ENCODE measurements at regions not wholly inside any gene's neighbourhood (a gene's known extent, or its start where the extent isn't known, plus 50 kb on each side); places are given as distances from the start of the nearest gene placed in this dataset.
"Not testable (repeated sequence)": the region's sequence is repeated elsewhere in the genome, so short reads cannot be mapped to it uniquely, and the experiment has no call there.

GRCh38 chr5:164498438-164498837 is 993.0 kb downstream of the MAT2B start:
- H3K9ac ChIP-seq (ENCODE audit: low read depth in 1 of 2, low read length in 2 of 2) = no peak overlapping the region
- no peak overlapping the region for H3K27ac ChIP-seq (ENCODE audit: low read depth in 2 of 2, low read length in 2 of 2)
- H3K4me3 ChIP-seq (ENCODE audit: low read length in 2 of 2) = no peak overlapping the region

GRCh38 chr5:164500856-164501255 is 995.4 kb downstream of the MAT2B start:
- H3K9ac ChIP-seq (ENCODE audit: low read depth in 1 of 2, low read length in 2 of 2) = no peak overlapping the region
- H3K9me3 ChIP-seq (ENCODE audit: control insufficient read depth in 2 of 2, low read length in 2 of 2) = no peaks in the 10 kb centered on the region
- H3K4me3 ChIP-seq (ENCODE audit: low read length in 2 of 2) = no peak overlapping the region
- no peak overlapping the region for H3K27ac ChIP-seq (ENCODE audit: low read depth in 2 of 2, low read length in 2 of 2)
- H3K27me3 ChIP-seq (ENCODE audit: control insufficient read depth in 2 of 2, insufficient read depth in 2 of 2, low read length in 2 of 2) = no peaks in the 10 kb centered on the region
- H3K4me1 ChIP-seq (ENCODE audit: control insufficient read depth in 2 of 2, insufficient read depth in 2 of 2, low read length in 2 of 2) = no peaks in the 10 kb centered on the region
- H3K36me3 ChIP-seq (ENCODE audit: control insufficient read depth in 2 of 2, insufficient read depth in 2 of 2, low read length in 2 of 2) = no peaks in the 10 kb centered on the region

More at GRCh38 chr5:164498438-164498837, 993.0 kb downstream of the MAT2B start:
- Histone ChIP-seq H3K9me3 (ENCODE audit: control insufficient read depth in 2 of 2, low read length in 2 of 2) (no peaks in the 10 kb centered on the region), H3K4me1 (ENCODE audit: control insufficient read depth in 2 of 2, insufficient read depth in 2 of 2, low read length in 2 of 2) (no peaks in the 10 kb centered on the region), H3K27me3 (ENCODE audit: control insufficient read depth in 2 of 2, insufficient read depth in 2 of 2, low read length in 2 of 2) (no peaks in the 10 kb centered on the region), H3K36me3 (ENCODE audit: control insufficient read depth in 2 of 2, insufficient read depth in 2 of 2, low read length in 2 of 2) (no peaks in the 10 kb centered on the region)

- Histone ChIP-seq H3K36me3 (ENCODE audit: control insufficient read depth in 2 of 2, insufficient read depth in 2 of 2, low read length in 2 of 2) (no peaks in the 10 kb centered on the region), H3K27me3 (ENCODE audit: control insufficient read depth in 2 of 2, insufficient read depth in 2 of 2, low read length in 2 of 2) (no peaks in the 10 kb centered on the region), H3K4me3 (ENCODE audit: low read length in 2 of 2) (no peak overlapping the region), H3K4me1 (ENCODE audit: control insufficient read depth in 2 of 2, insufficient read depth in 2 of 2, low read length in 2 of 2) (no peaks in the 10 kb centered on the region), H3K27ac (ENCODE audit: low read depth in 2 of 2, low read length in 2 of 2) (no peak overlapping the region), H3K9me3 (ENCODE audit: control insufficient read depth in 2 of 2, low read length in 2 of 2) (no peaks in the 10 kb centered on the region), H3K9ac (ENCODE audit: low read depth in 1 of 2, low read length in 2 of 2) (no peak overlapping the region)
Measured at GRCh38 chr5:164501344-164501743, 995.9 kb downstream of the MAT2B start.

- H3K9ac ChIP-seq (ENCODE audit: low read depth in 1 of 2, low read length in 2 of 2) = no peak overlapping the region
Measured at GRCh38 chr5:164504141-164504772, 998.8 kb downstream of the MAT2B start.

GRCh38 chr5:164505791-164506190 is 1000.4 kb downstream of the MAT2B start:
- Histone ChIP-seq H3K27ac (ENCODE audit: low read depth in 2 of 2, low read length in 2 of 2) (no peak overlapping the region), H3K9ac (ENCODE audit: low read depth in 1 of 2, low read length in 2 of 2) (no peak overlapping the region), H3K9me3 (ENCODE audit: control insufficient read depth in 2 of 2, low read length in 2 of 2) (no peaks in the 10 kb centered on the region), H3K4me3 (ENCODE audit: low read length in 2 of 2) (no peak overlapping the region), H3K27me3 (ENCODE audit: control insufficient read depth in 2 of 2, insufficient read depth in 2 of 2, low read length in 2 of 2) (no peaks in the 10 kb centered on the region), H3K36me3 (ENCODE audit: control insufficient read depth in 2 of 2, insufficient read depth in 2 of 2, low read length in 2 of 2) (no peaks in the 10 kb centered on the region), H3K4me1 (ENCODE audit: control insufficient read depth in 2 of 2, insufficient read depth in 2 of 2, low read length in 2 of 2) (no peaks in the 10 kb centered on the region)

More at GRCh38 chr5:164504141-164504772, 998.8 kb downstream of the MAT2B start:
- Histone ChIP-seq H3K4me3 (ENCODE audit: low read length in 2 of 2) (no peak overlapping the region), H3K9me3 (ENCODE audit: control insufficient read depth in 2 of 2, low read length in 2 of 2) (no peaks in the 10 kb centered on the region), H3K36me3 (ENCODE audit: control insufficient read depth in 2 of 2, insufficient read depth in 2 of 2, low read length in 2 of 2) (no peaks in the 10 kb centered on the region), H3K27ac (ENCODE audit: low read depth in 2 of 2, low read length in 2 of 2) (no peak overlapping the region), H3K27me3 (ENCODE audit: control insufficient read depth in 2 of 2, insufficient read depth in 2 of 2, low read length in 2 of 2) (no peaks in the 10 kb centered on the region), H3K4me1 (ENCODE audit: control insufficient read depth in 2 of 2, insufficient read depth in 2 of 2, low read length in 2 of 2) (no peaks in the 10 kb centered on the region)

GRCh38 chr5:164518067-164518740 is 1012.8 kb downstream of the MAT2B start:
- H3K9me3 ChIP-seq (ENCODE audit: control insufficient read depth in 2 of 2, low read length in 2 of 2) = no peaks in the 10 kb centered on the region
- H3K4me3 ChIP-seq (ENCODE audit: low read length in 2 of 2) = no peak overlapping the region
- no peak overlapping the region for H3K27ac ChIP-seq (ENCODE audit: low read depth in 2 of 2, low read length in 2 of 2)
- no peaks in the 10 kb centered on the region for H3K4me1 ChIP-seq (ENCODE audit: control insufficient read depth in 2 of 2, insufficient read depth in 2 of 2, low read length in 2 of 2)
- H3K27me3 ChIP-seq (ENCODE audit: control insufficient read depth in 2 of 2, insufficient read depth in 2 of 2, low read length in 2 of 2) = no peaks in the 10 kb centered on the region
- H3K36me3 ChIP-seq (ENCODE audit: control insufficient read depth in 2 of 2, insufficient read depth in 2 of 2, low read length in 2 of 2) = no peaks in the 10 kb centered on the region
- no peak overlapping the region for H3K9ac ChIP-seq (ENCODE audit: low read depth in 1 of 2, low read length in 2 of 2)

GRCh38 chr5:164518741-164519080 is 1013.3 kb downstream of the MAT2B start:
- no peak overlapping the region for H3K27ac ChIP-seq (ENCODE audit: low read depth in 2 of 2, low read length in 2 of 2)
- H3K4me1 ChIP-seq (ENCODE audit: control insufficient read depth in 2 of 2, insufficient read depth in 2 of 2, low read length in 2 of 2) = no peaks in the 10 kb centered on the region

GRCh38 chr5:164532235-164532900 is 1026.9 kb downstream of the MAT2B start:
- Histone ChIP-seq H3K4me3 (ENCODE audit: low read length in 2 of 2) (no peak overlapping the region), H3K9me3 (ENCODE audit: control insufficient read depth in 2 of 2, low read length in 2 of 2) (no peaks in the 10 kb centered on the region), H3K27me3 (ENCODE audit: control insufficient read depth in 2 of 2, insufficient read depth in 2 of 2, low read length in 2 of 2) (no peaks in the 10 kb centered on the region), H3K9ac (ENCODE audit: low read depth in 1 of 2, low read length in 2 of 2) (no peak overlapping the region), H3K4me1 (ENCODE audit: control insufficient read depth in 2 of 2, insufficient read depth in 2 of 2, low read length in 2 of 2) (no peaks in the 10 kb centered on the region), H3K36me3 (ENCODE audit: control insufficient read depth in 2 of 2, insufficient read depth in 2 of 2, low read length in 2 of 2) (no peaks in the 10 kb centered on the region), H3K27ac (ENCODE audit: low read depth in 2 of 2, low read length in 2 of 2) (no peak overlapping the region)

More at GRCh38 chr5:164518741-164519080, 1013.3 kb downstream of the MAT2B start:
- no peaks in the 10 kb centered on the region for H3K9me3 ChIP-seq (ENCODE audit: control insufficient read depth in 2 of 2, low read length in 2 of 2)
- H3K9ac ChIP-seq (ENCODE audit: low read depth in 1 of 2, low read length in 2 of 2) = no peak overlapping the region
- H3K36me3 ChIP-seq (ENCODE audit: control insufficient read depth in 2 of 2, insufficient read depth in 2 of 2, low read length in 2 of 2) = no peaks in the 10 kb centered on the region
- no peak overlapping the region for H3K4me3 ChIP-seq (ENCODE audit: low read length in 2 of 2)
- H3K27me3 ChIP-seq (ENCODE audit: control insufficient read depth in 2 of 2, insufficient read depth in 2 of 2, low read length in 2 of 2) = no peaks in the 10 kb centered on the region

- not testable (repeated sequence) for H3K36me3 ChIP-seq (ENCODE audit: control insufficient read depth in 2 of 2, insufficient read depth in 2 of 2, low read length in 2 of 2); H3K4me1 ChIP-seq (ENCODE audit: control insufficient read depth in 2 of 2, insufficient read depth in 2 of 2, low read length in 2 of 2); H3K9ac ChIP-seq (ENCODE audit: low read depth in 1 of 2, low read length in 2 of 2); H3K4me3 ChIP-seq (ENCODE audit: low read length in 2 of 2); H3K27me3 ChIP-seq (ENCODE audit: control insufficient read depth in 2 of 2, insufficient read depth in 2 of 2, low read length in 2 of 2); H3K27ac ChIP-seq (ENCODE audit: low read depth in 2 of 2, low read length in 2 of 2); H3K9me3 ChIP-seq (ENCODE audit: control insufficient read depth in 2 of 2, low read length in 2 of 2)
Measured at GRCh38 chr5:164533426-164533825, 1028.0 kb downstream of the MAT2B start.

GRCh38 chr5:164540174-164540573 is 1034.8 kb downstream of the MAT2B start:
- Histone ChIP-seq H3K9ac (ENCODE audit: low read depth in 1 of 2, low read length in 2 of 2) (no peak overlapping the region), H3K27me3 (ENCODE audit: control insufficient read depth in 2 of 2, insufficient read depth in 2 of 2, low read length in 2 of 2) (no peaks in the 10 kb centered on the region), H3K27ac (ENCODE audit: low read depth in 2 of 2, low read length in 2 of 2) (no peak overlapping the region), H3K36me3 (ENCODE audit: control insufficient read depth in 2 of 2, insufficient read depth in 2 of 2, low read length in 2 of 2) (no peaks in the 10 kb centered on the region), H3K4me3 (ENCODE audit: low read length in 2 of 2) (no peak overlapping the region), H3K4me1 (ENCODE audit: control insufficient read depth in 2 of 2, insufficient read depth in 2 of 2, low read length in 2 of 2) (no peaks in the 10 kb centered on the region), H3K9me3 (ENCODE audit: control insufficient read depth in 2 of 2, low read length in 2 of 2) (no peaks in the 10 kb centered on the region)

Measured in mucosa of rectum (tissue), 2 donors.